Stimulated activated CD8-positive, alpha-beta memory T cell treated with anti-CD3 and anti-CD28 coated beads, Interleukin-12 subunit alpha, Interleukin-12 subunit beta, amount 100 ng/mL, for 4 hours (primary cell): ENCODE measurements at regions not wholly inside any gene's neighbourhood (a gene's known extent, or its start where the extent isn't known, plus 50 kb on each side); places are given as distances from the start of the nearest gene placed in this dataset.

Source experiments
- DNase-seq: peaks from one replicate; pipeline ENCODE4 v3.0.0-alpha.2; 2020; ENCODE audit warnings: low read depth

DNA sequence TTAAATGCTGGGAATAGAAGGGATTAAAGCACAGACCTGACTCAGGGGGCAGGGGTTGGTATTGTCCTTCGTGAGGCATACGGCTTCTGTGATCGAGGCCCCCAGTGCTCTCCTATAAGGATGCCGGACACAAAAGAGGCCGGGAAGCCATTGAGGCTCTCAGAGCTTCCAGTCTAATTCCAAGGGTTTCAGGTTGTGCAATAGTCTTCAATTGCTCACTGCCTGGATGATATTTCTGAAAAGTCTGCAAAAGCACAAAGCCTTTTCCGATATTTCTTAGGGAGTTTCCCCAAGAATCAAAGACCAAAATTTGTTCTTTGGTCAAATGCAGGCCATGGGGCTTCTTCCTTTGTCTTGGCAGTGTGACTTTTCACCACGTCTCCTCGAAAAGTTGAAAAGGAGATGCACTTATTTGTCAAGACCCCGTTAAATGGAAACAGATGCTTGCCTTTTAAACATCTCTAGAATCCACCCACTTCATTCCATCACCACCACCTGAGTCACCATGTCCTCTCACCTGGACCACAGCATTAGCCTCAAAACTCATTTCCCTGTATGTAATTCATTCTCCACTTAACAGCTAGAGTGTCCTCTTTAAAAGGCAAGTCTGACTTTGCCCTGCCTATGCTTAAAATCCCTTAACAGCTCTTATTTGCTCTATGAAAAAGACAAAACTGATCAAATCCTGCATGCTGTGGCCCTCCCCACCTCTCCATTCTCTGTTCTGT, 134.8 kb upstream of the NAMPT start:
- no peak for DNase-seq

DNA sequence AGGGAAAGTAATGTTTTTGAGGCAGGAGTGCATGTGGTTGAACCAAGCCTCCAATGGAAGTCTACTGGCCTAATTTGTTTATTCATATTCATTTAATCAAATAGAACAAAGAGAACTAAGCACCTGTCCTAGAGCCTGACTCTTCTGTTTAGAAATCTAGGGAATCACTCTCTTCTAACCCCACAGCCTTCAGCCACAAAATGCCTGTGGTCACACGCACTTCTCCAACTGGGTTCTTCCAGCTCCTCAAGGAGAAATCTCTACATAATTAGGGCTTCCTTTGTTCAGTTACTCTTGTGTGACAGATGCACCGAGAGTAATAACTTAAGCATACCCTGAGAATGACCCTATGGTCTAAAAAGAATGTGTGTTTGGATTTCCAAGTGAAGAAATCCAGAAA, 133.7 kb upstream of the NAMPT start:
- DNase-seq: no peak

DNA sequence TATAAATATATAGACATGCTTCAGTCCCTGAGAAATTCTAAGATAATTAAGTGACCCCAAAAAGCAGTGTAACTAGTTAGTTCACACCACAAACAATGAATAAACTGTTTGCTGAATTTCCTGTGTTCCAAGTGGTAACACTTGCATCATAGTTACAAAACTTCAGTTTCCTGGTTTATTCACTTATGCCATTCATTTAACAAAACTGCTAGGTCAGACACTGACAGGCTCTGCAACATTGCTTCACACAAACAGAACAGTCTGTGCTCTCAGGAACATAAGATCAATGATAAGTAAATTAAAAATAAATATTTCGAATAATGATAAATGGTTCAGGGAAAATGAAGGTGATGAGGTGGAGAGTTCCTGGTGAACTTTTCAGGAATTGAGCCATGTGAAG, 133.3 kb upstream of the NAMPT start:
- DNase-seq: no peak

- DNase-seq: no peak
These were observed 132.6 kb upstream of the NAMPT start for GRCh38 chr7:106417273-106417902.

DNA sequence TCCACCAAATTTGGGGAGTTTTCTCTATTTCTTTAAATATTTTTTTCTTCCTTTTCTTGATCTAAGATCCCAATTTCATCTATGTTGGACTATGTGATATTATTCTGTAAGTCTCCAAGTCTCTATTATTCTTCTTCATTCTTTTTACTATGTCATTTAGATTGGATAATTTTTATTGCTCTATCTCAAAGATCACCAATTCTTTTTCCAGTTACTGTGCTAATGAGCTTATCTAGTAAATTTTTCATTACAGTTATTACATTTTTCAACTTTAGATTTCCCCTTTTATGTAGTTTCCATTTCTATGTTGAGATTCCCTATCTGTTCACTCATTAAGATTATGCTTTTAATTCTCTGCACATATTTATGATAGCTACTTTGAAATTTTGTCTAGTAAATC, 131.6 kb upstream of the NAMPT start:
- DNase-seq: no peak

DNA sequence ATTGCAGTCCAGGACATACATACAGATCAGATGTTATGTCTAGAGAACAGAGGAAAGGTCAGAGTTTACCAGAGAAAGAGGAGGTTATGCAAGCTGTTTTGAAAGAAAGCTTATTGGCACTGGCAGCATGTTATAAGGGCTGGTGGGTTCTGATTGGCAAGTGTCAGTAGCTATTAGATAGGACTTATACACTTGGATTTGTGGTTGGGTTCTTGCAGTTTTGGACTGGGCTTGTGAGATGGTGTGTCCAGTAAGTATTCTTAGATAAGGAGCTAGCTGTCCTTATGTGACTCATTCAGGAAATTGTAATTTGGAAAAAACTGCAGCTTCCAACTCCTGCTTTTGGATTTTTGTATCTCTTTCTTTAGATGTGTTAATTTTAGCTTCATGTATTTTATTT, 130.7 kb upstream of the NAMPT start:
- no peak for DNase-seq

- DNase-seq: no peak
These were observed 128.7 kb upstream of the NAMPT start for GRCh38 chr7:106413446-106413845.

- DNase-seq: no peak
These were observed 120.9 kb upstream of the NAMPT start for GRCh38 chr7:106405697-106406141.

- no peak for DNase-seq
These were observed 118.1 kb upstream of the NAMPT start for GRCh38 chr7:106402898-106403297.

- no peak for DNase-seq
These were observed 116.1 kb upstream of the NAMPT start for GRCh38 chr7:106400923-106401322.

DNA sequence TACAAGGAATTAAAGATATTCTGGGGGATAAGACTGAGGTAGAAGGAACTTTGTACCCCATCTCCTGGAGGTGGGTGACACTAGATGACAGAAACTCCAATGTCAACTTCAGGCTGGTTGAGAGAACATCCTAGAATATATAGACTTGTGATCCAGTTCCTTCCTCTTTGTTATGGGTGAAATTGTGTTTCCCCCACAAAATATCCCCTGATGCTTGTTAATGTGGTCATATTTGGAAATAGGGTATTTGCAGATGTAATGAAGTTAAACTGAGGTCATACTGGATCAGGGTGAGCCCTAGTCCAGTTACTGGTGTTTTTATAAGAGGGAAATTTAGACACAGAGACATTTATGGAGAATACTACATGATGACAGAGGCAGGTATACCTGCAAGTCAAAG, 114.0 kb upstream of the NAMPT start:
- no peak for DNase-seq

- DNase-seq: no peak
These were observed 113.2 kb upstream of the NAMPT start for GRCh38 chr7:106397994-106398393.

DNA sequence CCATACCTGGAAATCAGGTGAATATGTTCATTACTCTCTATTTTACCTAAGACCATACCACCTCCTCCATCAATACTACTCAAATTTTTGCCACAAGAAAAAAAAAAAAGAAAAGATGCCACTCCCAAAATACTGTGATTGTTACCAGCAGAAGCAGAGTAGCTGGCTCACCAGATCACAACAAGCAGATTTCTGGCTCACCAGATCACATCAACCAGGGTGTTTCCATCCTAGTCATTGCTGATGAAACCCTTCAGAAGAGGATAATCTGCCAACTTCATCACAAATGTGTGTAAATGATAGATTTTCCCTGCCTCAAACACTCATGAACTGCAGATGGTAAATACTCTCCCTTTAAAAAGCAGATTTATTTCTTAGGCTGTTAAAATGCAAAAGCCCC, 109.7 kb upstream of the NAMPT start:
- DNase-seq: no peak

GRCh38 chr7:106393564-106394251, 108.9 kb upstream of the NAMPT start:
- DNase-seq: no peak

DNA sequence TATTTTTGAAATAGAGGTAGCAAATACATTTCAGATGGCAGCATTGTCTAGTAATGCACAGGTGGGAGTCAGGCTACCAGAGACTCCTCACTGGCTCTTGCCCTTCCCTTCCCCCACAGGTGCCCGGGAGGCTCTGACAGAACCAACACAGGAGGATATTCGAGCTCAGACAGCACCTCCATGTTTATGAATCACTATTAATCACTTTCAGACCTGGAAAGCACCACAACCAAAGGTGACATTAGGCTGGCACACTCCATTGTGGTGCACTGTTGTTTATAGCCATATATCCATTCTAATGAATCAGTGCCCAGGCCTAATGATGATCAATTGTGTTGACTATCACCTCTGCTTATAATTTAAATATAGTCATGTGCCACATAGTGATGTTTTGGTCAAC, 107.8 kb upstream of the NAMPT start:
- no peak for DNase-seq

DNA sequence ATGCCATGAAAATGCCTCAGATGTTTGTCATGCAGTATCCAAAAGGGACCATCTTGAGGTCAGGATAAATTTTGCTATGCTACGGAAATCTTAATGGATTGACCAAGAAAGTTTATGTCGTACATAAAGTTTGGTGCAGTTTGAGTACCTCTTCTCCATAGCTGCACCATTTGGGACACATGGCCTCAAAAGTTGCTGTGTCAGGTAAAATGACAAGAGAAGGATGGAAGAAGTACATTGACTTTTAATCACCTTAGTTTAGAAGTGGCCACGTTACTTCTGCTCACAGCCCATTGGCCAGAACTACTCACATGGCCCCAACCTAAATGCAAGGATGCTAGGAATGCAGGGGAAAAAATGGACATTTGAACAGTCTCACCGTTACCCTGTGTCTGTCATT, 107.4 kb upstream of the NAMPT start:
- no peak for DNase-seq

DNA sequence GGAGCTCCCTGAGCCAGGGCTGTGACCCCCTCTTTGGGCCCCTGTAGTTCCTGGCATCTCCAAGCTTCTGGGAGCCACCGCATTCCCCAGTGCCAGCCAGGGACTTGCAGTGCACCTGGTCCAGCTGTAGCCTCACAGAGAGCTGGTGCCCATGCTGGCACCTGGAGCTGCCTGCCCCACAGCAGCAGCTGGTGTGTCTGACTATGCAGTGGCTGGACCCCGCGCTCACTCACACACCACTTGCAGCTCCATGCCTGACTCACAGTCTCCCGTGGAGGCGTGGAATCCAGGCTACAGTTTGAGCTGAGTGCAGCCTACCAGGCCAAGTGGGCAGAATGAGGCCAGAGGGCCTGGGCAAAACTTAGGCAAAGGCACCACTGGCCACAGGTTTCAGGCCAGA, 102.2 kb upstream of the NAMPT start:
- no peak for DNase-seq

DNA sequence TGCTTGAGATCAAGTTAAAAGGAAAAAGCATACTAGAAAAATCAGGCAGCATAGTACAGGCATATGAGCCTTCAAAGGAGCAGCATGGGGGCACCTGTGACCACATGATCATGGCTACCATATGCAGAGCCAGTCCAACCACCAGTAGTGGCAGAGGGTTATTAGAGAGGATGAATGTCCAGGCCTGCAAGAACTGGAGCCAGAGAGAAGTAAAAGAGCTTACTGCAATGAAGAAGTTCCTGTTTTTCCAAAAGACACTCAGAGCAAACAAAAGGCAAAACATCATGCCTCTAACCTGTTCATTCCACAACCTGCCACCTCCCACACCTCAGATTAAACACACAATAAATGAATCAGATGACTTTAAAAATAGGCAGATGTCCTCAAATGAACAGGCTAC, 99.6 kb upstream of the NAMPT start:
- no peak for DNase-seq

DNA sequence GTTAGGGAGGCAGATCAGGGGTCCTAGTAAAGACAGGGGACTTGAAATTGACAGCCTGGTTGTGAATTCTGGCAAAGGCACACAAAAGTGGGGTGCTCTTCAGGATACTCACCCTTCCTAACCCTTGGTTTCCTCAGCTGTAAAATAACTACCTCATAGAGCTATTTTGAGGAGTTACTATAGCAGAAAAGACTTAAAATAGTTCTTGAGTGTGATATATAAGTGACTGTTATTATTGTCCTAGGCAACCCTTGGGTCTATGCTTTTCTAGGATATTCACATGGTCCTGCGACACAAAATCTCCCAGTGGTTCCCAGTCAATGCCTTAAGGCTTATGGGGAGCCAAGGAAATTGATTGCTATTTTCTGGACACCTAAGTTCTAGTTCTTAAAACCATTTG, 98.1 kb upstream of the NAMPT start:
- no peak for DNase-seq

DNA sequence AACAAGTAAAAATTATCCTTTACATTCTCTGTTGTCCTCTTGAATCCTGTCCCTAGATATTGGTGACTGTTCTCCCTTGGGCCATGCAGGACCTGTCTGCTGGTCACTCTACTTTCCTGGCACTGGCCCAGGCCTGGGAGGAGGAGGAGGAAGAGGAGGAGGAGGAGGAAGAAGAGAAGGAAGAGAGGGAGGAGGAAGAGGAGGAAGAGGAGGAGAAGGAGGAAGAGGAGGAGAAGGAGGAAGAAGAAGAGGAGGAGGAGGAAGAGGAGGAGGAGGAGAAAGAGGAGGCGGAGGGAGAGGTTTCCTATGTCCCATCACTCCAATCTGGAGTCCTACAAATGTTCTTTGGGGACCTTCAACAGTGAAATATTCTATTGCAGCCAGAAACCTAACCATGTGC, 97.3 kb upstream of the NAMPT start:
- DNase-seq: no peak

- no peak for DNase-seq
These were observed 96.5 kb upstream of the NAMPT start for GRCh38 chr7:106381252-106381651.

DNA sequence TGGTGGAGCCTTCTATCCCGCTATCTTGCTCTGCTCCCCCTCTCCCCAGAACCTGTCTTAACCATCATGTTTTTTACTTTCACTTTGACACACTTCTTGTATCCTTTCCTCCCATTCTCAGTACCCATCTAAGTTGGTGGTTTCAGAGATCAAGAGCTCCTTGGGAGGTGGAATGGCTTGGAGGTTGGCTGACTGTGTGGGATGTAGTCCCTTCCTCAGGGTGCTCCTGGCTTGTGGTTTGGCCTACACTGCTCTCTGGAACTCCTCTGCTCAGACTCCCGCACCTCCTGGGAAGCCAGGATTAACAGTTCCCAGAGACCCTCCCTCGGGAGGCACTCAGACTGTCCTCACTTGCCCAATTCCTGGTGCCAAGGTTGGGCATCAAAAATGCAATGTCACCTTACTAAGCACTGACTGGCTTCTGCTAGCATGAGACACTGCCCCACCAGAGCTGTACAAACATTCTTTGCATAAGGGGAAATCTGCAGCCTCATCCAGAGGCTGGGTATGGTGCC, 93.1 kb upstream of the NAMPT start:
- no peak for DNase-seq
